NCI-H2029 (cell line): ENCODE measurements at regions not wholly inside any gene's neighbourhood (a gene's known extent, or its start where the extent isn't known, plus 50 kb on each side); places are given as distances from the start of the nearest gene placed in this dataset.
"Not testable (repeated sequence)": the region's sequence is repeated elsewhere in the genome, so short reads cannot be mapped to it uniquely, and the experiment has no call there.

ENCODE experiments used
- DNase-seq: peaks from one replicate; lab custom pipeline; 2025; lab: John Stamatoyannopoulos, UW

DNA sequence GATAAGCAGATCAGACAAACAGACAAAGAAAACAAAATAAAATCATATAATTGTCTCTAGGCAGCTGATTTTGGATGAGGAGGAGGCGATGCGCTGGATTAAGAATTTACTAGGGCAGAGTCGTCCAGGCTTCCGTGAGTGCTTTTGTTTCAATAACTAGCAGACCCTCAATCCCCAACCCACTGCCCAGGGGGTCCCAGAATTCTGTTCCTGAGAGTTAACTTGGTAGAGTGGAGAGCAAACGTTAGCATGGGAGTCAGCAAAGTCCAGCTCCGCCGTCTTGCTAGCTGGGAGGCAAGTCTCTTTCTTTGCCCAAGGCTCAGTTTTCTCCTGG, 95.5 kb upstream of the TBX5 start:
- DNase-seq, result no peak

DNA sequence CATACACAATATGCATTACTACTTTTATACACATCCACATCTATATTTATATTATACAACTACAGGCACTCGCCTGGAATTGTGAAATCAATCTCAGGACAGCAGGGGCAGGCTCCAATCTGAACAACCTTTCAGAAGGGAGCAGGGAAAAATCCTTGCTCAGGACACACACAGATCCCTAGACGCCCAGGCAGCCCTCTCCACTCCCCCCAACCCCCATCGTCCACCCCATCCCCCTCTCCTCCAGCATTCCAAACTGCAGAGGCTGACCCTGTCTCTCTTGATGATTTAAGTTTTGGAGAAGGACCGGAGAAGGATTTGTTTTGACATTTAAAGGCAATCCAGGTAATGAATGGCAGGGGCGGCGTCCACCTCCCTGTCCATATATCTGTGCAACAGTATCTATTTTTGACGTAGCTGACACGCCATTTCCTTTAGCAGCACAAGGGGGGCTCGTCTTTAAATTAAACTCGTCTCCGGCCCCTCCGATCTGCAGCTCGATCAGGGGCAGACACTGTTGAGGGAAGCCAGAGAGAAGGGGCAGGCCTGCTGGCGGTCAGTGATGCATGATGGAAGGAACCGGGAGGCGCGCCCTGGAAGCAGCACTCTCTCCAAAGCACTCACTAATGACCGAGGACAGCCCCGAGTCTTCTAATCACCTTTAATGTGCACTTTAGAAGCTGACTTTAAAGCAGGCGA, 95.0 kb upstream of the TBX5 start:
- no peak for DNase-seq

DNA sequence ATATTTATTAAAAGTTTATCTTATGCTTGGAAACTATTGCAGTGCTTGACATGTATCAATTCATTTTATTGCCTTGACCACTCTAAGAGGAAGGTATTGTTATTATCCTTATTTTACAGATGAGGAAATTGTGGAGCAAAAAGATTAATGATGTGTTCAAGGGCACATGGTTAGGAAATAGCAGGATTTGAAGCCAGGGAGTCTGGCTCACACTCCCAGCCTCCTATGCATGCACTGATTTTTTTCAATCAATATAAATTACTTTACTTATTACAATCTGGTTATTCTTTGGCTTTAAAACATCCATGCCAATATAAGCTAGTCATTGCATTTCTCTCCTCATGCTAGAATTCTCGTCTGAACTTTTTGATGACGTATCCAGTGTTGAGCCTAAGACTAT, 94.2 kb upstream of the TBX5 start:
- no peak for DNase-seq

GRCh38 chr12:114499338-114499737, 93.4 kb upstream of the TBX5 start:
- DNase-seq, result no peak

DNA sequence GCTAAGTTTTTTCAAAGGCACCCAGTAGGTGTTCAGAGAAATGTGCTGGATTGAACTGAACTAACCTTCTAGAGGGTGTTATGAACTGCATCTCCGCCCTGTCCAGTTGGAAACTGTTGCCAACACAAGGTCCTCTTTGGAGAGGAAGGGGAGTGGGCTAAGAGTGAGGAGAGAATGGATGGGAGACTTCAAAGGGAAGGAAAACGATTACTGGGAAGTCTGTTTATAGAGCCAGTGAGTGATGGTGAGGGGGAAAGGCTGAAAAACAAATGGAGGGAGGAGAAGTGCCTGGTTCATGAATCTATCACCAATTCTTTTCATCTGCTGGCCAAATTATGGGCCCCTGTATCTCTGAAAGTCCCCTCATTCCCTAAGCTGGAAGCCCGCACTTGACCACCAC, 86.0 kb upstream of the TBX5 start:
- no peak for DNase-seq

GRCh38 chr12:114484822-114485459, 79.0 kb upstream of the TBX5 start:
- not testable (repeated sequence) for DNase-seq

- peak; percentile 41 for DNase-seq
These were observed 78.1 kb upstream of the TBX5 start for GRCh38 chr12:114483996-114484395.

- DNase-seq, result no peak
These were observed 75.2 kb upstream of the TBX5 start for GRCh38 chr12:114481200-114481535.

GRCh38 chr12:114480337-114481199, 74.6 kb upstream of the TBX5 start:
- peak; percentile 12 for DNase-seq

GRCh38 chr12:114479831-114480230, 73.9 kb upstream of the TBX5 start:
- peak; percentile 13 for DNase-seq

DNA sequence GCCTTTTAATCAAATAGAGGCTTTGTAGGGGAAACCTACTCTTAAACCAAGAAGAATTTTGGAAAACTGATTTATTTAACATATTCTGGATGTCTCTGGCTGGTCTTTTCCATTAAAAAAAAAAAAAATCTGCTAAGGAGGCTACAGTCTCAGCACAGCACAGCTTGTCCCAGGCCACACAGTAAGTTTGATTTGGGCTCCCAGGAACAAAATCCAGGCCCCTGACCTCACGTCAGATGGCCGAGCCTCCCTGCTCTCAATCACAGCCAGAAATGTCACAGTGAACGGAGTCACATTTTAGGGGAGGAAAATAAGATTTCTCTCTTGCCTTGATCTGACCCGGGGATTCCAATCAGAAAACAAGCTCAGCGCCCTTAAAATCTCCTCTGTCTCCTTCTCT, 72.9 kb upstream of the TBX5 start:
- no peak for DNase-seq

GRCh38 chr12:114477989-114478395, 72.0 kb upstream of the TBX5 start:
- DNase-seq, result no peak

DNA sequence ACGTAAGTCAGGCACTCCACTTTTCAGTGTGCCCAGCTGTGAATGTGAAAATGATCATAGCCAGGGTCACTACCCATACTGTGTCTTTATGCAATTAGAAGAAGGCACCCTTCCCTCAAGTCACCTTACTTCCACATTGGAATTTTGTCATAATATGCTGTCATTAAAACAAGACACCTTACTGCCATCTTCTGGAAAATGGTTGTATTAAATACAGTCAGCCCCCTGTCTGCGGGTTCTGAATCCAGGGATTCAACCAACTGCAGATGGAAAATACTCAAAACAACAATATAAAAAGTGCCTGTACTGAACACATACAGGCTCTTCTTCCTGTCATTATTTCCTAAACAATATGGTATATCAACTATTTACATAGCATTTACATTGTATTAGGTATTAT, 70.2 kb upstream of the TBX5 start:
- peak; percentile 57 for DNase-seq

DNA sequence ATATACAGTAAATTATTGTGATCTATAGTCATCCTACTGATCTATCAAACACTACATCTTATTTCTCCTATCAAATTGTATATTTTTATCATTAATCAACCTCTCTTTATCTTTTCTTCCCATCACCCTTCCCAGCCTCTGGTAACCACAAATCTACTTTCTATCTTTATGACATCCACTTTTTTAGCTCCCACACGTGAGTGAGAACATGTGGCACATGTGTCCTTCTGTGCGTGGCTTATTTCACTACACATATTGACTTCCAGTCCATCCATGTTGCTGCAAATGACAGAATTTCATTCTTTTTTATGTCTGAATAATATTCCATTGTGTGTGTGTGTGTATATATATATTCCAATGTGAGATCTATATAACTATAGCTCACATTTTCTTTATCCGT, 67.8 kb upstream of the TBX5 start:
- DNase-seq, result no peak

- no peak for DNase-seq
These were observed 67.1 kb upstream of the TBX5 start for GRCh38 chr12:114473018-114473417.

DNA sequence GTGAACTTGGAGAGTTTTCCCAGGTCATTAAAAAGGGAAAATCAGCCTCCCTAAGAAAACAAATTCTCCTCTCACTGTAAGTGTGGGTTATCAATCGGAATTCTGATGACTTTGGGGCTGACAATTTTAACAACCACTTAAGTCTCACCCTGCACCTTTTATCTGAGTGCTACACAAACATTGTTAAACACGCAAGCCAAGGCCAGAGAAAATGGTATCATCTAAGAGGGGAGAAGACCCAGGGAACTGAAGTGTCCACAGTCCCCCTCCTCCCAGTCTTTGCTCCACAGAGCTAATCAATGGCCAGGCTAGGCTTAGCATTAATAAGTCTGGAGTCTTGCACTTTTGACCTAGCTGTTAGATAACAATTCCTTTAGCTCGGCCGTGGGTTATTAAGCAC, 51.7 kb upstream of the TBX5 start:
- DNase-seq, result no peak
